GM19438 (cell line): ENCODE measurements at regions not wholly inside any gene's neighbourhood (a gene's known extent, or its start where the extent isn't known, plus 50 kb on each side); places are given as distances from the start of the nearest gene placed in this dataset.
"Not testable (repeated sequence)": the region's sequence is repeated elsewhere in the genome, so short reads cannot be mapped to it uniquely, and the experiment has no call there.

Experiments
- ATAC-seq: cut with Tn5 transposase; IDR thresholded peaks from one replicate; pipeline ENCODE4 v1.9.1; 2021; ENCODE audit warnings: low read depth; ENCODE audit not compliant: unreplicated experiment

GRCh38 chr6:163775313-163775712 lies 360.8 kb downstream of the QKI start:
- ATAC-seq: no peak

- no peak for ATAC-seq
Observed at GRCh38 chr6:163774485-163774884, 360.0 kb downstream of the QKI start.

GRCh38 chr6:163773646-163774045 lies 359.1 kb downstream of the QKI start:
- no peak for ATAC-seq

DNA sequence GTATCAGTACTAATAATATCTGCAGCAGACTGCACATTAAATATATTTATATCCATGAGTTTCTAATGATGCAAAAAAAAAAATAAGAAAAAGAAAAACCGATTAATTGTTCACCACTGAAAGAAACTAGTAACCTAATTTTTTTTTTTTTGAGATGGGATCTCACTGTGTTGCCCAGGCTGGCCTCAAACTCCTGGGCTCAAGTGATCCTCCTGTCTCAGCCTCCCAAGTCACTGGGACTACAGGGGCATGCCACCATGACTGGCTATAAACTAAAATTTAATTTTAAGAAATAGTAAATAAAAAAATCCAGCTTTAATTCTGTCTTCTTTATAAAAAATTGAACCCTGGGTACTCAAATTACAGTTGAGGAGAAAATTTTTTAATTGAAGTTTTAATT lies 358.2 kb downstream of the QKI start:
- ATAC-seq: no peak

- no peak for ATAC-seq
Observed at GRCh38 chr6:163771180-163771579, 356.7 kb downstream of the QKI start.

- no peak for ATAC-seq
Observed at GRCh38 chr6:163768905-163769304, 354.4 kb downstream of the QKI start.

DNA sequence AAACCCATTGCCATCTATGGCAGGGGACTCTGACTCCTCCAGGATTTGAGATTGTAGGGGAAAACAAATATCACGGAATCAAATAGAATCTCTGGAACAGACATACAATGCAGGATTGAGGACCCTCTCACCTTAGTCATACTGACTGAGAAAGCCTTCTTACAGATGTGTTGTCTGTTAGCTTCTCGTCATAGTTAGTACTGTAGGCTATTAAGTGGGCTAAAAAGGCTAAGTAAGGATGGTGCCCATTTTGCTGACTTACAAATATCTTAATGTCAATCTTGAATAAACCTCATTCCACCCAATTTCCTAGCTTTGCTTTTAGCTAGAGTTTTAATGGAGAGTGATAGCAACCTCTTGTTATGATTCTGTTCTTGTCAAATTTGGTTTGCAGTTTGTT lies 352.4 kb downstream of the QKI start:
- ATAC-seq: no peak

- no peak for ATAC-seq
Observed at GRCh38 chr6:163765335-163765734, 350.8 kb downstream of the QKI start.

- no peak for ATAC-seq
Observed at GRCh38 chr6:163764565-163764964, 350.0 kb downstream of the QKI start.

DNA sequence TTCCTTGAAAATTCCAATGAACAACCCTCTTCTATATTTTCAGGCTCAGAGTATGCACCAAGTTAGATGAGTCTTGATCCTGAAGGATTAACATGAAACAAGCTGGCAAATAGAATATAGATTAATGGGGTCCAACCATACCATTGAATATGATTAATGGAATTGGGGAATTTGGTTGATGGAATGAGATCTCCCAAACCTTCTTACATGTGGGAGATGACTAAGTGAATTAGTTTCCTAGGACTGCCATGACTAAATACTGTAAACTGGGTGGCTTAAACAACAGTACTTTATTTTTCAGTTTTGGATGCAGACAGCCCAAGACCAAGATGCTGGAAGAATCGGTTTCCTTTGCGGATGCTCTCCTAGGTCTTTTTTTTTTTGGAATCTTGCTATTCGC lies 347.0 kb downstream of the QKI start:
- no peak for ATAC-seq

DNA sequence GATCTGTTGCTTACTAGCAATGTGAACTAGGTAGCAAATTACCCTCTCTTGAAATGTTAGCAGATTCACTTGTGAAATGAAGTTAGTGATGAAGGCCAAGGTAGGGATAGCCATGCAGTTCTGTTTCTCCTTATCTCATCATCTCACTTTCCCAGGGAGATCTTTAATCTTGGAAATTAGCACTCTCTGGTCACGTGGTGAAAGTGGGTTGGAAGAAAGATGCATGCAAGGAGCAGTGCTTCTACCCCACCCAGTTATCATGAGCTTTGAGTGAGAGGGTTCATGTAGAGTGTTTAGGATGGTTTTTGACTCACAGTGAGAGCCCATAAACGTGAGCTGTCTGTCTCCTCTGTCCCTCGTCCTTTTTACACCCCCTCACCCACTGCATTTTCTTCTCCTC lies 346.3 kb downstream of the QKI start:
- ATAC-seq: no peak

GRCh38 chr6:163759542-163759941 lies 345.0 kb downstream of the QKI start:
- no peak for ATAC-seq

DNA sequence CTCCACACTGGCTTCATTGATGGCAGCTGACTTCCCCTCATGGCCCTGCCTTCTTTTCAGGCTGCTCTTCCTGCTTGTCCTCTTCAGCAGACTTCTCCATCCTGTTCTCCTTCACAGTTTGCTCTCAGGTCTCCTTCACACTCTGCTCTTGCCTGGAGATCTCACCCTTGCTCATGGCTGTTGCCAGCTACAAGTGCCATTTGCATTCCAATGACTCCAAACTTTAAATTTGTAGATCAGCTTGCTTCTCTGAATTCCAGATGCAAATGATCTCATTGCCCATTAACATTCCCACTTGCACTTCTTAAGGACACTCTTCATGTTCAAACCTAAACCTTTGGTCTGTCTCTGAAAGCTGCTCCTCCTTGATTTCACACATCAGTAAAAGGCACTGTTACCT lies 343.0 kb downstream of the QKI start:
- ATAC-seq: no peak

GRCh38 chr6:163756079-163756478 lies 341.6 kb downstream of the QKI start:
- peak; percentile 100 for ATAC-seq

- ATAC-seq: no peak
Observed at GRCh38 chr6:163754866-163755265, 340.3 kb downstream of the QKI start.

DNA sequence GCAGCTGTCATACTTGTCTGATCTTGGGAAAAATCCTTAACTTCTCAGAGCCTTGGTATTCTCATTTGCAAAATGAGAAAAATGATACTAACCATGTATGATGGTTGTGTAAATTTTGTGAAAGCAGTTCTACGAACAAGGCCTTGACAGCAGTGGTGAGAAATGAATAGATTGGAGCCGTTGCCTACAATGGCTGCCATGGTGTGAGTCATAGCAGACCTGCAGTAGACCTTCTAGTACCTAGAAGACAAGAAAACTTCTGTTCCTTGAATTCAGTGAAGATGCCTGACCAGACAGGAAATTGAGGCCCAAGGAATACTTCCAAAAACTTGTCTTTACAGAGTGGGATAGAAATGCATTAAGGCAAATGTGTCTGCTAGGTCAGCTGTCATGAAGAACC lies 338.9 kb downstream of the QKI start:
- ATAC-seq: no peak

DNA sequence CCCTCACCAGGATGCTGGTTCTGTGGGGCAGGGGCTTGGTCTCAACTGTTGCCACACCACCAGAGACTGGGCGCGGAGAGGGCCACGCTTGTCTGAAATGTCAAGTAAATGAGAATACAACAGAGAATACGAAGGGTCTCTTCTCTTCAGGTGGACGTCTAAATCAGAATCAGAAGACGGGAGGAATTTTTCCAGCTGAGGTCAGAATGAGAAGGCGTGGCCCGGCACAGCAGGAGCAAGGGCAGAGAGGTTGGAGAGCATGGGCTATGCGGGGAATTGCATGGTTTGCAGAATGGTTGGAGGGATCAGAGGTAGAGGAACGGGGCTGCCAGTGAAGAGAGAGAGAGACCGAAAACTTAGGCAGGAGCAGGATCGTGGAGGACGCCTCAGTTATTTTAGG lies 337.9 kb downstream of the QKI start:
- ATAC-seq: no peak

GRCh38 chr6:163751032-163751525 lies 336.6 kb downstream of the QKI start:
- no peak for ATAC-seq

- ATAC-seq: no peak
Observed at GRCh38 chr6:163750431-163751031, 336.0 kb downstream of the QKI start.

DNA sequence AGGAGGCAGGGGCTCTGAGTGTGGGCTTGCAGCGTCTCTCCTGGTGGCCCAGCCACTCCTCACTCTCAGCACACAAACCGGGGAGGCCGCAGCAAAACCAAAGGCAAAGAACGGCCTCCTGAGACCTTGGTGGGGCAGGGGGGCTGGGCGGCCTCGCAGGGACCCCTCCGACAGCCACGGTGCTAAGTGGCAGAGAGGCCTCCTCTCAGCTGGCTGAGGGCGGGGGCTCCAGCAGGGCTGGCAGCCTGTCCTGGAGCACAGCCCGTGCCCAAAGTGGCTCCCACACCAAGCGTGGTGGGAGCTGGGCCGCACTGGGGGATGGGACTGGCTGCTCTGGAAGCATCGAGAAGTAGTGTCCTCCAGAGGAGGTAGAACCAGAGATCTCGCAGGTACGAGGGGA lies 334.4 kb downstream of the QKI start:
- no peak for ATAC-seq

GRCh38 chr6:163748036-163748435 lies 333.5 kb downstream of the QKI start:
- ATAC-seq: no peak

GRCh38 chr6:163747058-163747457 lies 332.5 kb downstream of the QKI start:
- ATAC-seq: not testable (repeated sequence)
